Psoas muscle (tissue), 7 donors: ENCODE measurements at regions not wholly inside any gene's neighbourhood (a gene's known extent, or its start where the extent isn't known, plus 50 kb on each side); places are given as distances from the start of the nearest gene placed in this dataset.
A peak's percentile ranks its signal among the peaks of the same experiment; 100 is the strongest.
"Not testable (repeated sequence)": the region's sequence is repeated elsewhere in the genome, so short reads cannot be mapped to it uniquely, and the experiment has no call there.

Experiments
- ATAC-seq, 4 donors: fragments of 200-7000 bp; cut with Tn5 transposase; one replicate each; pipeline ENCODE4 v1.9.1; 2020; ENCODE audit warnings: moderate library complexity in 3 of 4, mild to moderate bottlenecking in 2 of 4
- DNase-seq, 2 donors: peaks; one replicate each; pipeline ENCODE4 v3.0.0-alpha.2; 2020
- H3K27ac ChIP-seq: fragments of 200-600 bp; one replicate; pipeline ENCODE4 v1.8.0; 2022
- H3K27me3 ChIP-seq, 3 donors: fragments of 200-600 bp in 1 of 3; one replicate each; pipeline versions ENCODE4 v1.6.1 to v1.8.0; 2013 to 2022; ENCODE audit warnings: low read length in 2 of 3, mild to moderate bottlenecking in 2 of 3, moderate library complexity in 1 of 3; ENCODE audit not compliant: insufficient read depth in 3 of 3
- H3K36me3 ChIP-seq, 2 donors: fragments of 200-600 bp in 1 of 2; one replicate each; pipeline versions ENCODE4 v1.6.1 to v1.8.0; 2013 to 2022; ENCODE audit warnings: low read depth in 1 of 2, mild to moderate bottlenecking in 1 of 2, moderate library complexity in 1 of 2; ENCODE audit not compliant: insufficient read depth in 1 of 2
- H3K4me1 ChIP-seq: fragments of 200-600 bp; one replicate; pipeline ENCODE4 v1.8.0; 2022
- H3K4me3 ChIP-seq: fragments of 200-600 bp; one replicate; pipeline ENCODE4 v1.8.0; 2022; ENCODE audit warnings: mild to moderate bottlenecking
- H3K9me3 ChIP-seq: fragments of 200-600 bp; one replicate; pipeline ENCODE4 v1.8.0; 2022
- CTCF ChIP-seq: fragments of 200-600 bp; IDR thresholded peaks from one replicate; pipeline ENCODE4 v1.8.0; 2022; ENCODE audit warnings: antibody characterized with exemption
- WGBS, 3 donors: extraction: QIAGEN DNeasy Blood & Tissue Kit; methylation state at CpG; one replicate each; pipeline versions ENCODE4 v1.1.6 to v1.1.7; 2013; 5-methylcytosine and 5-hydroxymethylcytosine counted together
- intact Hi-C, 2 donors: fragments of 100-400 bp; cut with DNase I; formaldehyde crosslinking; loops; one replicate each; pipeline versions ENCODE4 v1.11.0 to v1.14.2; 2022
- donor health status: healthy with polysubstance abuse.
- donor health status: DM: no; HTN: no; CAD: no; lungs with moderate emphysema.
- donor health status: Bipolar disorder and iron deficiency.
- donor health status: healthy.
- donor health status: DM: yes; HTN: yes; CAD: no.
- donor health status: DM: no; HTN: no; CAD: no.
- donor health status: DM: yes; HTN: yes; CAD: no.

GRCh38 chr3:22443571-22444233, 692.7 kb upstream of the ZNF385D start:
- H3K9me3 ChIP-seq = no peaks in the 10 kb centered on the region
- no peak overlapping the region for H3K27ac ChIP-seq
- no peaks in the 10 kb centered on the region for H3K4me1 ChIP-seq
- TF ChIP-seq CTCF = no peak
- intact Hi-C loops = no loop called here
- ATAC-seq (no peak), DNase-seq (no peak)
- H3K27me3 ChIP-seq = no peaks in the 10 kb centered on the region
- 94 to 97% (median 96%) methylated on average over 3 of the region's 3 CpGs for WGBS, 3 donors
- H3K4me3 ChIP-seq = no peak overlapping the region
- no peaks in the 10 kb centered on the region for H3K36me3 ChIP-seq

GRCh38 chr3:22445336-22445735, 694.3 kb upstream of the ZNF385D start:
- H3K27ac ChIP-seq, H3K36me3 ChIP-seq, H3K27me3 ChIP-seq, H3K4me3 ChIP-seq, ATAC-seq, DNase-seq, H3K4me1 ChIP-seq, H3K9me3 ChIP-seq, intact Hi-C loops: not testable (repeated sequence)
- 84 to 93% (median 85%) methylated on average over 1 of the region's 2 CpGs for WGBS, 3 donors

- no peak for DNase-seq
- no peaks in the 10 kb centered on the region for H3K36me3 ChIP-seq
- intact Hi-C loops = no loop called here
- H3K4me3 ChIP-seq = no peak overlapping the region
- 68 to 71% (median 71%) methylated on average over 5 of the region's 5 CpGs for WGBS, 3 donors
- ATAC-seq = peak in 1 of 4 donors; percentile 36
- no peaks in the 10 kb centered on the region for H3K9me3 ChIP-seq
- no peaks in the 10 kb centered on the region for H3K27me3 ChIP-seq
- H3K27ac ChIP-seq = no peak overlapping the region
- no peak for TF ChIP-seq CTCF
- no peaks in the 10 kb centered on the region for H3K4me1 ChIP-seq
Observed at GRCh38 chr3:22450786-22451400, 699.9 kb upstream of the ZNF385D start.

GRCh38 chr3:22451501-22451900, 700.5 kb upstream of the ZNF385D start:
- no peak for TF ChIP-seq CTCF
- H3K27me3 ChIP-seq = no peaks in the 10 kb centered on the region
- intact Hi-C loops = no loop called here
- H3K4me1 ChIP-seq = no peaks in the 10 kb centered on the region
- no peaks in the 10 kb centered on the region for H3K36me3 ChIP-seq
- no peaks in the 10 kb centered on the region for H3K9me3 ChIP-seq
- no peak overlapping the region for H3K4me3 ChIP-seq
- ATAC-seq = no peak
- WGBS, 3 donors = 18 to 24% (median 23%) methylated on average over 2 of the region's 2 CpGs
- DNase-seq = no peak
- no peak overlapping the region for H3K27ac ChIP-seq

- 61 to 73% (median 63%) methylated on average over 1 of the region's 1 CpG for WGBS, 3 donors
Observed at GRCh38 chr3:22453906-22454535, 703.0 kb upstream of the ZNF385D start.

More at GRCh38 chr3:22453906-22454535, 703.0 kb upstream of the ZNF385D start:
- TF ChIP-seq CTCF = no peak
- DNase-seq = no peak
- ATAC-seq = no peak
- Histone ChIP-seq H3K4me1 (no peaks in the 10 kb centered on the region), H3K36me3 (no peaks in the 10 kb centered on the region), H3K9me3 (no peaks in the 10 kb centered on the region), H3K27me3 (no peaks in the 10 kb centered on the region), H3K27ac (no peak overlapping the region), H3K4me3 (no peak overlapping the region)
- intact Hi-C loops = no loop called here
